ENCODE measurements at regions not wholly inside any gene's neighbourhood (a gene's known extent, or its start where the extent isn't known, plus 50 kb on each side); places are given as distances from the start of the nearest gene placed in this dataset.

- Histone ChIP-seq H2AK9ac (replicated peaks; ENCODE audit: low read depth, low read length, poor library complexity) (no peak overlapping the region), H3K4me3 (ENCODE audit: insufficient read depth, low read depth, low read length) (no peak overlapping the region), H3K27me3 (ENCODE audit: control insufficient read depth, insufficient read depth, low read length) (no peaks in the 10 kb centered on the region), H3K18ac (ENCODE audit: low read depth, low read length) (no peak overlapping the region), H2BK5ac (ENCODE audit: low read depth, low read length, poor library complexity, severe bottlenecking) (no peak overlapping the region), H3K23ac (ENCODE audit: low read depth, low read length) (no peak overlapping the region), H2AFZ (replicated peaks; ENCODE audit: low read length, poor library complexity) (no peak overlapping the region), H4K8ac (ENCODE audit: low read depth in 2 of 2, low read length in 2 of 2) (no peak overlapping the region), H3K36me3 (ENCODE audit: control insufficient read depth, insufficient read depth, low read length) (no peaks in the 10 kb centered on the region), H3K56ac (ENCODE audit: extremely low read depth, insufficient read depth, low read length) (no peak overlapping the region), H4K5ac (ENCODE audit: low read depth, low read length) (no peak overlapping the region), H3K14ac (replicated peaks; ENCODE audit: low read depth, low read length) (no peak overlapping the region), H4K91ac (ENCODE audit: insufficient read depth, low read depth, low read length) (no peak overlapping the region), H2BK15ac (ENCODE audit: low read depth, low read length) (no peak overlapping the region), H3K9me1 (ENCODE audit: insufficient read depth, low read length) (no peaks in the 10 kb centered on the region), H2BK20ac (ENCODE audit: low read depth, low read length) (no peak overlapping the region), H2AK5ac (ENCODE audit: low read depth, low read length) (no peak overlapping the region), H4K20me1 (ENCODE audit: insufficient read depth, low read length) (no peaks in the 10 kb centered on the region), H3K9ac (ENCODE audit: low read depth, low read length) (no peak overlapping the region), H3K4me1 (ENCODE audit: control insufficient read depth, insufficient read depth, low read length) (no peaks in the 10 kb centered on the region; the same call in 1 of the 2 replicates), H3K79me1 (ENCODE audit: low read depth in 1 of 2, low read length in 2 of 2) (no peaks in the 10 kb centered on the region), H3K4ac (ENCODE audit: low read depth, low read length) (no peak overlapping the region), H2BK120ac (ENCODE audit: low read depth, low read length) (no peak overlapping the region), H3K4me2 (ENCODE audit: low read depth, low read length) (no peak overlapping the region), H3K27ac (ENCODE audit: insufficient read depth, low read length) (no peak overlapping the region), H3K9me3 (ENCODE audit: control insufficient read depth, insufficient read depth, low read length) (no peaks in the 10 kb centered on the region)
- WGBS, 2 experiments (ENCODE audit: extremely low coverage in 2 of 2, insufficient read length in 1 of 2), result no CpG with 5 or more reads among the region's 4 CpGs
- intact Hi-C loops (cut with micrococcal nuclease), result no loop called here
- no TSS peak for BruUV-seq (replicated peaks)
- no peak for TF ChIP-seq ELK1 (IDR thresholded peaks at IDR 0.05; ENCODE audit: borderline replicate concordance, low read depth, low read length)
- TF ChIP-seq CHD1 (IDR thresholded peaks at IDR 0.05; ENCODE audit: low read depth, low read length), result no peak
- no peak for TF ChIP-seq POLR2A (IDR thresholded peaks at IDR 0.05; ENCODE audit: low read depth, low read length)
- TF ChIP-seq MAFK (IDR thresholded peaks at IDR 0.05; ENCODE audit: low read depth, low read length), result no peak
- TF ChIP-seq RAD21 (IDR thresholded peaks at IDR 0.05; ENCODE audit: low read length), result no peak
- TF ChIP-seq NFE2L2 (IDR thresholded peaks at IDR 0.05; ENCODE audit: low read depth, low read length), result no peak
- no peak for TF ChIP-seq RFX5 (IDR thresholded peaks at IDR 0.05; ENCODE audit: low read depth, low read length)
- TF ChIP-seq MAZ (IDR thresholded peaks at IDR 0.05; ENCODE audit: borderline replicate concordance, low read depth, low read length), result no peak
- TF ChIP-seq USF2 (IDR thresholded peaks at IDR 0.05; ENCODE audit: low read depth, low read length), result no peak
- no peak for TF ChIP-seq FOS (IDR thresholded peaks at IDR 0.05; ENCODE audit: low read depth, low read length)
- TF ChIP-seq MXI1 (IDR thresholded peaks at IDR 0.05; ENCODE audit: borderline replicate concordance, low read depth, low read length), result no peak
- TF ChIP-seq RCOR1 (IDR thresholded peaks at IDR 0.05; ENCODE audit: insufficient replicate concordance, low read length), result no peak
- no peak for ATAC-seq (ENCODE audit: low read depth)
- dilution Hi-C loops (cut with HindIII; ENCODE audit: low sequenced_read_pairs, unreplicated experiment), result no loop called here
- in situ Hi-C loops (cut with MboI; ENCODE audit: low sequenced_read_pairs), result no loop called here
- CTCF ChIA-PET, result interaction anchor here (1.0 kb wide), 1 partner anchor 11 kb away, joined by 3 read pairs; no protein-coding TSS in a partner anchor
- DNase-seq, result no peak
- POLR2A ChIA-PET (ENCODE audit: unreplicated experiment), result no interaction called here
These were observed 351.0 kb upstream of the PSMD7 start for GRCh38 chr16:73945631-73946030.
